NCI-H345 treated with DMSO at 0.1 percent for 48 hours (cell line): ENCODE measurements at regions not wholly inside any gene's neighbourhood (a gene's known extent, or its start where the extent isn't known, plus 50 kb on each side); places are given as distances from the start of the nearest gene placed in this dataset.
"Not testable (repeated sequence)": the region's sequence is repeated elsewhere in the genome, so short reads cannot be mapped to it uniquely, and the experiment has no call there.

Source experiments
- DNase-seq: peaks from one replicate; lab custom pipeline; 2025; ENCODE audit not compliant: unreplicated experiment; lab: John Stamatoyannopoulos, UW

GRCh38 chr3:88000853-88001252, 58.0 kb downstream of the CGGBP1 start:
- DNase-seq = no peak

- no peak for DNase-seq
These were observed 60.8 kb downstream of the CGGBP1 start for GRCh38 chr3:87997966-87998365.

GRCh38 chr3:87997298-87997697, 61.5 kb downstream of the CGGBP1 start:
- no peak for DNase-seq

- DNase-seq = no peak
These were observed 61.9 kb downstream of the CGGBP1 start for GRCh38 chr3:87996882-87997281.

- DNase-seq = no peak
These were observed 65.2 kb downstream of the CGGBP1 start for GRCh38 chr3:87993566-87993965.

- DNase-seq = no peak
These were observed 70.9 kb downstream of the CGGBP1 start for GRCh38 chr3:87987952-87988351.

GRCh38 chr3:87982421-87982820, 76.4 kb downstream of the CGGBP1 start:
- no peak for DNase-seq

GRCh38 chr3:87979527-87979926, 79.3 kb downstream of the CGGBP1 start:
- DNase-seq = no peak

- DNase-seq = no peak
These were observed 81.0 kb downstream of the CGGBP1 start for GRCh38 chr3:87977765-87978164.

GRCh38 chr3:87975716-87976115, 83.1 kb downstream of the CGGBP1 start:
- no peak for DNase-seq

- no peak for DNase-seq
These were observed 84.9 kb downstream of the CGGBP1 start for GRCh38 chr3:87973906-87974305.

GRCh38 chr3:87969620-87970019, 89.2 kb downstream of the CGGBP1 start:
- no peak for DNase-seq

- DNase-seq = no peak
These were observed 90.1 kb downstream of the CGGBP1 start for GRCh38 chr3:87968668-87969067.

- no peak for DNase-seq
These were observed 100.5 kb downstream of the CGGBP1 start for GRCh38 chr3:87958289-87958688.

- no peak for DNase-seq
These were observed 101.2 kb downstream of the CGGBP1 start for GRCh38 chr3:87957575-87957974.

GRCh38 chr3:87949879-87950208, 109.0 kb downstream of the CGGBP1 start:
- DNase-seq = no peak

- no peak for DNase-seq
These were observed 109.5 kb downstream of the CGGBP1 start for GRCh38 chr3:87949189-87949878.

- DNase-seq = not testable (repeated sequence)
These were observed 112.8 kb downstream of the CGGBP1 start for GRCh38 chr3:87946007-87946406.

GRCh38 chr3:87942256-87942655, 116.5 kb downstream of the CGGBP1 start:
- not testable (repeated sequence) for DNase-seq

- DNase-seq = no peak
These were observed 134.3 kb downstream of the CGGBP1 start for GRCh38 chr3:87924485-87924884.

GRCh38 chr3:87920549-87920948, 138.3 kb downstream of the CGGBP1 start:
- no peak for DNase-seq

- DNase-seq = no peak
These were observed 157.7 kb downstream of the CGGBP1 start for GRCh38 chr3:87901141-87901540.

GRCh38 chr3:87900061-87900460, 158.7 kb downstream of the CGGBP1 start:
- DNase-seq = no peak
